C4-2B (cell line): ENCODE measurements at regions not wholly inside any gene's neighbourhood (a gene's known extent, or its start where the extent isn't known, plus 50 kb on each side); places are given as distances from the start of the nearest gene placed in this dataset.

Experiments used
- ZFX ChIP-seq: fragments of 450-650 bp; IDR thresholded peaks from 2 replicates; pipeline ENCODE4 v1.6.1; 2017
- TF ChIP-seq, protein P1 (sequence below): fragments of 450-650 bp; conservative IDR thresholded peaks from 2 replicates; pipeline ENCODE4 v1.5.1; 2017; ENCODE audit warnings: mild to moderate bottlenecking

GRCh38 chr14:83850092-83850491 is 1679.9 kb upstream of the FLRT2 start:
- TF ChIP-seq, protein P1, sequence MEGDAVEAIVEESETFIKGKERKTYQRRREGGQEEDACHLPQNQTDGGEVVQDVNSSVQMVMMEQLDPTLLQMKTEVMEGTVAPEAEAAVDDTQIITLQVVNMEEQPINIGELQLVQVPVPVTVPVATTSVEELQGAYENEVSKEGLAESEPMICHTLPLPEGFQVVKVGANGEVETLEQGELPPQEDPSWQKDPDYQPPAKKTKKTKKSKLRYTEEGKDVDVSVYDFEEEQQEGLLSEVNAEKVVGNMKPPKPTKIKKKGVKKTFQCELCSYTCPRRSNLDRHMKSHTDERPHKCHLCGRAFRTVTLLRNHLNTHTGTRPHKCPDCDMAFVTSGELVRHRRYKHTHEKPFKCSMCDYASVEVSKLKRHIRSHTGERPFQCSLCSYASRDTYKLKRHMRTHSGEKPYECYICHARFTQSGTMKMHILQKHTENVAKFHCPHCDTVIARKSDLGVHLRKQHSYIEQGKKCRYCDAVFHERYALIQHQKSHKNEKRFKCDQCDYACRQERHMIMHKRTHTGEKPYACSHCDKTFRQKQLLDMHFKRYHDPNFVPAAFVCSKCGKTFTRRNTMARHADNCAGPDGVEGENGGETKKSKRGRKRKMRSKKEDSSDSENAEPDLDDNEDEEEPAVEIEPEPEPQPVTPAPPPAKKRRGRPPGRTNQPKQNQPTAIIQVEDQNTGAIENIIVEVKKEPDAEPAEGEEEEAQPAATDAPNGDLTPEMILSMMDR, result no peak
- TF ChIP-seq ZFX, result no peak
